IPS-18a (cell line): ENCODE measurements at regions not wholly inside any gene's neighbourhood (a gene's known extent, or its start where the extent isn't known, plus 50 kb on each side); places are given as distances from the start of the nearest gene placed in this dataset.
"Not testable (repeated sequence)": the region's sequence is repeated elsewhere in the genome, so short reads cannot be mapped to it uniquely, and the experiment has no call there.

ENCODE experiments used
- H3K27ac ChIP-seq: one replicate; pipeline ENCODE4 v1.5.1; 2013; ENCODE audit warnings: low read length
- H3K27me3 ChIP-seq: one replicate; pipeline ENCODE4 v1.6.1; 2013; ENCODE audit warnings: mild to moderate bottlenecking, low read length; ENCODE audit not compliant: control insufficient read depth, insufficient read depth
- H3K36me3 ChIP-seq: one replicate; pipeline ENCODE4 v1.6.1; 2013; ENCODE audit warnings: low read depth, low read length; ENCODE audit not compliant: control insufficient read depth
- H3K4me1 ChIP-seq: one replicate; pipeline ENCODE4 v1.6.1; 2013; ENCODE audit warnings: low read depth, low read length; ENCODE audit not compliant: control insufficient read depth
- H3K4me3 ChIP-seq: one replicate; pipeline ENCODE4 v1.5.1; 2013; ENCODE audit warnings: low read length
- H3K9ac ChIP-seq: one replicate; pipeline ENCODE4 v1.6.1; 2013; ENCODE audit warnings: mild to moderate bottlenecking, low read length, moderate library complexity
- H3K9me3 ChIP-seq: one replicate; pipeline ENCODE4 v1.6.1; 2013; ENCODE audit warnings: low read depth, low read length; ENCODE audit not compliant: control insufficient read depth

- not testable (repeated sequence) for H3K9ac ChIP-seq, H3K27me3 ChIP-seq, H3K36me3 ChIP-seq, H3K4me1 ChIP-seq, H3K27ac ChIP-seq, H3K9me3 ChIP-seq
- peak overlapping the region; percentile 61 for H3K4me3 ChIP-seq
Observed at GRCh38 chr1:149635290-149635899, 51.7 kb downstream of the PPIAL4C start.

- H3K9ac ChIP-seq, result peak overlapping the region; percentile 79
- not testable (repeated sequence) for H3K4me1 ChIP-seq, H3K9me3 ChIP-seq, H3K27me3 ChIP-seq, H3K36me3 ChIP-seq
- peak overlapping the region; percentile 61 for H3K4me3 ChIP-seq
- peak overlapping the region; percentile 92 for H3K27ac ChIP-seq
Observed at GRCh38 chr1:149636286-149637122, 52.9 kb downstream of the PPIAL4C start.

GRCh38 chr1:149638481-149638880 lies 54.8 kb downstream of the PPIAL4C start:
- not testable (repeated sequence) for H3K9me3 ChIP-seq, H3K4me1 ChIP-seq, H3K4me3 ChIP-seq, H3K27ac ChIP-seq, H3K36me3 ChIP-seq, H3K9ac ChIP-seq, H3K27me3 ChIP-seq

- H3K36me3 ChIP-seq, H3K9ac ChIP-seq, H3K27me3 ChIP-seq, H3K4me1 ChIP-seq, H3K4me3 ChIP-seq, H3K9me3 ChIP-seq, H3K27ac ChIP-seq: not testable (repeated sequence)
Observed at GRCh38 chr1:149638901-149639658, 55.4 kb downstream of the PPIAL4C start.

GRCh38 chr1:149641179-149641578 lies 57.5 kb downstream of the PPIAL4C start:
- H3K27ac ChIP-seq, H3K4me1 ChIP-seq, H3K9ac ChIP-seq, H3K9me3 ChIP-seq, H3K36me3 ChIP-seq, H3K27me3 ChIP-seq, H3K4me3 ChIP-seq: not testable (repeated sequence)

GRCh38 chr1:149644818-149645217 lies 61.2 kb downstream of the PPIAL4C start:
- not testable (repeated sequence) for H3K9me3 ChIP-seq, H3K27me3 ChIP-seq, H3K4me3 ChIP-seq, H3K36me3 ChIP-seq, H3K4me1 ChIP-seq, H3K9ac ChIP-seq, H3K27ac ChIP-seq

GRCh38 chr1:149646360-149647017 lies 62.8 kb downstream of the PPIAL4C start:
- H3K27ac ChIP-seq, H3K4me1 ChIP-seq, H3K36me3 ChIP-seq, H3K27me3 ChIP-seq, H3K9me3 ChIP-seq: not testable (repeated sequence)
- Histone ChIP-seq H3K9ac (peak overlapping the region; percentile 45), H3K4me3 (peak overlapping the region; percentile 52)

- H3K9ac ChIP-seq, result peak overlapping the region; percentile 45
- H3K4me3 ChIP-seq, result peak overlapping the region; percentile 52
- not testable (repeated sequence) for H3K27me3 ChIP-seq, H3K4me1 ChIP-seq, H3K9me3 ChIP-seq, H3K36me3 ChIP-seq, H3K27ac ChIP-seq
Observed at GRCh38 chr1:149647018-149647373, 63.3 kb downstream of the PPIAL4C start.

- H3K27ac ChIP-seq, H3K36me3 ChIP-seq, H3K4me1 ChIP-seq, H3K9me3 ChIP-seq, H3K9ac ChIP-seq, H3K27me3 ChIP-seq, H3K4me3 ChIP-seq: not testable (repeated sequence)
Observed at GRCh38 chr1:149657750-149658149, 74.1 kb downstream of the PPIAL4C start.

GRCh38 chr1:149658175-149658574 lies 74.5 kb downstream of the PPIAL4C start:
- not testable (repeated sequence) for H3K9ac ChIP-seq, H3K4me1 ChIP-seq, H3K4me3 ChIP-seq, H3K27me3 ChIP-seq, H3K36me3 ChIP-seq, H3K9me3 ChIP-seq, H3K27ac ChIP-seq

GRCh38 chr1:149664624-149665023 lies 81.0 kb downstream of the PPIAL4C start:
- H3K4me1 ChIP-seq, result not testable (repeated sequence)

More at GRCh38 chr1:149664624-149665023, 81.0 kb downstream of the PPIAL4C start:
- H3K9ac ChIP-seq, H3K4me3 ChIP-seq, H3K27ac ChIP-seq, H3K36me3 ChIP-seq, H3K27me3 ChIP-seq, H3K9me3 ChIP-seq: not testable (repeated sequence)
